Peyer's patch (tissue), 4 donors: ENCODE measurements at regions not wholly inside any gene's neighbourhood (a gene's known extent, or its start where the extent isn't known, plus 50 kb on each side); places are given as distances from the start of the nearest gene placed in this dataset.
A peak's percentile ranks its signal among the peaks of the same experiment; 100 is the strongest.

Source experiments
- POLR2A ChIP-seq, 2 donors: fragments of 450-650 bp; IDR thresholded peaks; one replicate each; pipeline ENCODE4 v1.5.1; 2017; ENCODE audit warnings: antibody characterized with exemption in 2 of 2, mild to moderate bottlenecking in 2 of 2, moderate library complexity in 2 of 2
- TF ChIP-seq, protein P1 (sequence below), 6 experiments: fragments of 450-650 bp in 4 of 6; fragments of 200-600 bp in 2 of 6; sonication (generic) in 1 of 6; IDR thresholded peaks; one replicate each; pipeline ENCODE4 v1.5.1; 2017 to 2019; ENCODE audit warnings: antibody characterized with exemption in 6 of 6, mild to moderate bottlenecking in 3 of 6, moderate library complexity in 1 of 6

DNA sequence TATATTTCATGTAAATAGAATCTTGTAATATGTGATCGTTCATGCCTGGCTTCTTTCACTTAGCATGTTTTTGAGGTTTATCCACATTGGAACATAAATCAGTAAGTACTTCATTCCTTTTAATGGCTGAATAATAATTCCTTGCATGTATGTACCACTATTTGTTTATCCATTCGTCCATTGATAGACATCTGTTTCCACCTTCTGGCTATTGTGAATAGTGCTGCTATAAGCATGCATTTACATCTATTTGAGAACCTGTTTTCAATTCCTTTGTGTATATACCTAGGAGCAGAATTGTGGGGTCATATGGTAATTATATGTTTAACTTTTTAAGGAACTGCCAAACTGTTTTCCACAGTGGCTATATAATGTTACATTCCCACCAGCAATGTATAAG lies 356.7 kb upstream of the DIPK2B start:
- TF ChIP-seq, protein P1, sequence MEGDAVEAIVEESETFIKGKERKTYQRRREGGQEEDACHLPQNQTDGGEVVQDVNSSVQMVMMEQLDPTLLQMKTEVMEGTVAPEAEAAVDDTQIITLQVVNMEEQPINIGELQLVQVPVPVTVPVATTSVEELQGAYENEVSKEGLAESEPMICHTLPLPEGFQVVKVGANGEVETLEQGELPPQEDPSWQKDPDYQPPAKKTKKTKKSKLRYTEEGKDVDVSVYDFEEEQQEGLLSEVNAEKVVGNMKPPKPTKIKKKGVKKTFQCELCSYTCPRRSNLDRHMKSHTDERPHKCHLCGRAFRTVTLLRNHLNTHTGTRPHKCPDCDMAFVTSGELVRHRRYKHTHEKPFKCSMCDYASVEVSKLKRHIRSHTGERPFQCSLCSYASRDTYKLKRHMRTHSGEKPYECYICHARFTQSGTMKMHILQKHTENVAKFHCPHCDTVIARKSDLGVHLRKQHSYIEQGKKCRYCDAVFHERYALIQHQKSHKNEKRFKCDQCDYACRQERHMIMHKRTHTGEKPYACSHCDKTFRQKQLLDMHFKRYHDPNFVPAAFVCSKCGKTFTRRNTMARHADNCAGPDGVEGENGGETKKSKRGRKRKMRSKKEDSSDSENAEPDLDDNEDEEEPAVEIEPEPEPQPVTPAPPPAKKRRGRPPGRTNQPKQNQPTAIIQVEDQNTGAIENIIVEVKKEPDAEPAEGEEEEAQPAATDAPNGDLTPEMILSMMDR (IDR thresholded peaks at IDR 0.05), result peak in 3 of 6 experiments; percentile 23 to 55 (median 37)
- TF ChIP-seq POLR2A (IDR thresholded peaks at IDR 0.05), result no peak
